ENCODE measurements at regions not wholly inside any gene's neighbourhood (a gene's known extent, or its start where the extent isn't known, plus 50 kb on each side); places are given as distances from the start of the nearest gene placed in this dataset.

DNA sequence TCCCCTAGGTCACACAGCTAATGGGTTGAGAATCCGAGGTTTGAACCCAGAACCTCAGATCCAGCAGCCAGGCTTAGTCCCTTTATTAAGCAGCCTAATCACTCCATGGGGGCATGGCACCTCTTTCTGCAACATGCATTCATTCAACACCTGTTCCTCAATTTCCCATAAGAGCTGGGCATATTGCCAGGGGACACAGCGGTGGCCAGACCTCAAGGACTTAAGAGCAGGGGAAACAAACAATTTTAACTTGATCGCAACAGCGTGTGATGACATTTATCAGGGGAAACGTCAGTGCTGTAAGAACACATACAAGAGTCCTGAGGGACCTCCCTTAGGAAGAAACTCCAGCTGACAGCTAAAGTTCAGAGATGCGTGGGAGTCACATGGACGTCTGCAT lies 267.4 kb upstream of the CDH4 start:
- DNase-seq = no peak

- no peak for DNase-seq
Observed at GRCh38 chr20:60986506-60987156, 265.4 kb upstream of the CDH4 start.

DNA sequence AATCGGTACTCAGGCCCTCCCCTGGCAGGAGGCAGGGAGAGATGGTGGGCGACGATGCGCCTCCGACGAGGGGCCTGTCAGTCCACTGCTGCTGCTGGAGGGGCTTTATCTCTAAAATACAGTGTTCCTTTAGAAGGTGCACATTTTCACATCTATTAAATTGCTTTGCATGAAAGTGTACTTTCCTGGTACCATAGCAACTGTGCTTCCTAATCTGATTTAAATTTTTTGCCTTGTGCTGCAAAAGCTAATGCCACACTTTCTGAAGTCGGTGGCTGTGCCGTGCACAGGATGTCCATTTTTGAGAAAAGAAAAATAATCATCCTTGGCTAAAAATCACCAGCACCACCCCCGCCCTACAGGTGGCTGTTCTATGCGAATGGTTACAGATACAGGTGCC lies 262.0 kb upstream of the CDH4 start:
- DNase-seq = no peak

- no peak for DNase-seq
Observed at GRCh38 chr20:60990643-60991042, 261.4 kb upstream of the CDH4 start.

GRCh38 chr20:60993433-60994044 lies 258.5 kb upstream of the CDH4 start:
- DNase-seq = no peak

- DNase-seq = no peak
Observed at GRCh38 chr20:60999250-60999649, 252.8 kb upstream of the CDH4 start.

GRCh38 chr20:61002090-61002489 lies 250.0 kb upstream of the CDH4 start:
- no peak for DNase-seq

DNA sequence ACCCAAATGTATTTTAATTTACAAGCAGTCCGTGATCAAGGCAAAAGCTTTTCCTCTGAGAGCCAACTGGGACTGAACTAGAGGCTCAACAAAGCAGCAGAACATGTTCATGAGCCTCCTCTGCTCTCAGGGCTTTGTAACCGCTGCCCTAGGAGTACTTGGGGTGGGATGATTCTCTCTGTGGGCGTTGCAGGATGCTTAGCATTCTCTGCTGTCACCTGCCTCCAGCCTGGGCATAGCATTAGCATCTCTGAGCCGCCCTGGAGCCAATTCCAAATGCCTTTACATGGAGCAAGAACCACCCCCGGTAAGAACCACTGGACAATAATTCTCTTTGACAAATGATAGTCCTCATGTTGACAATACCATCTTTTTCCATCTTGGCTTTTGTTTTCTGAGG lies 237.6 kb upstream of the CDH4 start:
- DNase-seq = no peak

DNA sequence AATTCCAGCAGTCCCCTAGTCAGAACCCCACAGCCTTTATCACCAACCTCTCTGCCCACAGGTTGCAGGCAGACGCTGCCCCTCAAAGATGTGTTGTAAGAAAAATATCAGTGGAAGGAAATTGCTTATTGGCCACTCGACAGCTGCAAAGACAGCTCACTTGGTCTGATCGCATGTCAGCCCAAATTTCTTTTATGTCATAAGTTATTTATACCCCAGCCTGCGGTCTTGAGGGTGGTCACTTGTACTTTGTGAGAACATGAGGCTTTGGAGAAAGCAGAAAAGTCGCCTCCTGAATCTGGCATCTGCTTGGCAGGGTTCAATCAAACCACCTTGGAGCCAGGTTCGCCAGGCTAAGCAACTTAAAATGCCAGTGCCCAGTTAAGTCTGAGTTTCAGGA lies 236.5 kb upstream of the CDH4 start:
- no peak for DNase-seq

- DNase-seq = no peak
Observed at GRCh38 chr20:61019322-61019721, 232.7 kb upstream of the CDH4 start.

DNA sequence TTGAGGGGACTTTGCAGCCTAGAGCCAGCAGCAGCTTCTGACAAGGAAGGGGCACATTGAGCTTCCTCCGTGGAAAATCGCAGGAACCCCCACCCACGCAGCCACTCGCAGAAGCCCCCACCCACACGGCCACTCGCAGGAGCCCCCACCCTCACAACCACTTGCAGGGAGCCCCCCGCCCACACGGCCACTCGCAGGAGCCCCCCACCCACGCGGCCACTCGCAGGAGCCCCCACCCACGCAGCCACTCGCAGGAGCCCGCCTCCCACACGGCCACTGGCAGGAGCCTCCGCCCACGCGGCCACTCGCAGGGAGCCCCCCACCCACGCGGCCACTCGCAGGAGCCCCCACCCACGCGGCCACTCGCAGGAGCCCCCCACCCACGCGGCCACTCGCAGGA lies 228.4 kb upstream of the CDH4 start:
- DNase-seq = no peak

DNA sequence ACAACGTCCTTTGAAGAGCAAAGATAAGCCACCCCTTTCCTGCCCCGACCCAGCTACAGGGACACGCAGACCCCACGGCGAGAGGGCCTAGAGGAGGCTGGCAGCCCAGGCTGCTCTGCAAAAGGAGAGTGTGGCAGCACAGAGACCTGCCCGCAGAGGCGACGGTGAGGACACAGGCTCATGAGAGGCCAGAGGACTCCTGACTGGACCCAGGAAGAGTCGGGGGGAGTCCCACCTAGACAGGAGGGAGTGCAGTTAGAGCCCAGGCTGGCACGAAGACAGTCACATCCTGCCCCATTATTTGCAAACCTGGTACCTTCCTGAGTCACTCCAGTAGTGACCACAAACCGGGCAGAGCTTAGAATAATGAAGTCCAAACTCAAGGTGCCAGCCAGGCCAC lies 227.7 kb upstream of the CDH4 start:
- no peak for DNase-seq

DNA sequence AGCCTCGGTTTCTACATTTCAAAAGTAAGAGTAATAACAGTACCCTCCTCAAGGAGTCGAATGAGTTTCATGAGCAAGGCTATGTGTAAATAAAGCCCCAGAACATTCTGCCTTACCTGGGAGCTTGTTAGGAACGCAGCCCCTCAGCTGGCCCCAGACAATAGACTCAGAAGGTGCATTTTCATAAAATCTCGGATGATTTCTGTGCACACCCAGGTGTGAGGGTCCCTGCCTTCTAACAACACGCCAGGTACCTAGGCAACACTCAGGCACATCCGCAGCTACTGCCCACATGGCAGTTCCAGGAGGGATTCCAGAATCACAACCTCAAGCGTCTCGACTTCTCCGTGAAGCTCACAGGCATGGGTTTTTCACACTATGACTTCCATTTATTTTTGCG lies 226.5 kb upstream of the CDH4 start:
- DNase-seq = no peak

DNA sequence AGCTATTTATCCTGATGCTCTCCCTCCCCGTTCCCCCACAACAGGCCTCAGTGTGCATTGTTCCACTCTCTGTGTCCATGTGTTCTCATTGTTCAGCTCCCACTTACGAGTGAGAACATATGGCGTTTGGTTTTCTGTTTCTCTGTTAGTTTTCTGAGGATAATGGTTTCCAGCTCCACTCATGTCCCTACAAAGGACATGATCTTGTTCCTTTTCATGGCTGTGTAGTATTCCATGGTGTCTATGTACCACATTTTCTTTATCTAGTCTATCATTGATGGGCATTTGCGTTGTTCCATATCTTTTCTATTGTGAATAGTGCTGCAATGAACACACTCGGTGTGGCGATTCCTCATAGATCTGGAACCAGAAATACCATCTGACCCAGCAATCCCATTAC lies 225.9 kb upstream of the CDH4 start:
- no peak for DNase-seq

DNA sequence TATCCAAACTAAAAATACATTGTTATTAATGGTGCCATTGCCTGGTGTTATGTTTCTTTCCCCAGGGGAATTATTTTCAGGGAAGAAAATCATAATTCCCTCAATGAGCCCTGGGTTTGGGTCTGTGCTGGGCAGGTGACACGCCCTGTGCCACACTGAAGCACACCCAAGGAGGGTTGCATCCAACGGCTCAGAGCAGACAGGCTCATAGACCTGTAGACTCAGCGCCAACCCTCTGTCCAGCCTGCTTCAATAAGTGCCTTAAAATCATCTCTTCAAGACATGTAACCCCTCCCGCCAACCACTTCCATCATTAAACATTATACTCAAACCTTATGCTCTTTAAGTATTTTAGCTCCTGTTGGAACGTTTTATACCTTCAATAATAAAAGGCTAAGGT lies 225.3 kb upstream of the CDH4 start:
- no peak for DNase-seq

GRCh38 chr20:61027218-61027617 lies 224.8 kb upstream of the CDH4 start:
- DNase-seq = no peak

- no peak for DNase-seq
Observed at GRCh38 chr20:61030130-61030529, 221.9 kb upstream of the CDH4 start.

GRCh38 chr20:61031101-61031830 lies 220.8 kb upstream of the CDH4 start:
- DNase-seq = no peak

GRCh38 chr20:61037498-61037897 lies 214.6 kb upstream of the CDH4 start:
- no peak for DNase-seq

DNA sequence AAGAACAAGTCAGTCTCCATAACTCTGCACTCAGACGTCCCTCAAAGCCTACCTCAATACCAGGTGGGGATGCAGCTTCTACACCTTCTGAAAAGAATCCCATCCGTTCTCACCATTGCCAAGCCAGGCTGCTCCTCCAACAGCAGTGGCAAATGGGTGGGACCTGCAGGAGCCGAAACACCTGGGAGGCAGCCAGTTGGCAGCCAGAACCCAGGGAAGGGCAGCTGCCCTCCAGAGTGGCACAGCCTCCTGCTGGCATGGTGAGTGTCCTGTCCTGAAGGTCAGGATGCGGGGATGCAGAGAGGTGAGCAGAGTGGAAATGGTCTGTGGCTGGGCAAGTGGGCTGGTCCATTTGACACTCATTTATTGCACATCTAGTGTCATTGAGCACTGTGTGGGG lies 210.6 kb upstream of the CDH4 start:
- DNase-seq = no peak

DNA sequence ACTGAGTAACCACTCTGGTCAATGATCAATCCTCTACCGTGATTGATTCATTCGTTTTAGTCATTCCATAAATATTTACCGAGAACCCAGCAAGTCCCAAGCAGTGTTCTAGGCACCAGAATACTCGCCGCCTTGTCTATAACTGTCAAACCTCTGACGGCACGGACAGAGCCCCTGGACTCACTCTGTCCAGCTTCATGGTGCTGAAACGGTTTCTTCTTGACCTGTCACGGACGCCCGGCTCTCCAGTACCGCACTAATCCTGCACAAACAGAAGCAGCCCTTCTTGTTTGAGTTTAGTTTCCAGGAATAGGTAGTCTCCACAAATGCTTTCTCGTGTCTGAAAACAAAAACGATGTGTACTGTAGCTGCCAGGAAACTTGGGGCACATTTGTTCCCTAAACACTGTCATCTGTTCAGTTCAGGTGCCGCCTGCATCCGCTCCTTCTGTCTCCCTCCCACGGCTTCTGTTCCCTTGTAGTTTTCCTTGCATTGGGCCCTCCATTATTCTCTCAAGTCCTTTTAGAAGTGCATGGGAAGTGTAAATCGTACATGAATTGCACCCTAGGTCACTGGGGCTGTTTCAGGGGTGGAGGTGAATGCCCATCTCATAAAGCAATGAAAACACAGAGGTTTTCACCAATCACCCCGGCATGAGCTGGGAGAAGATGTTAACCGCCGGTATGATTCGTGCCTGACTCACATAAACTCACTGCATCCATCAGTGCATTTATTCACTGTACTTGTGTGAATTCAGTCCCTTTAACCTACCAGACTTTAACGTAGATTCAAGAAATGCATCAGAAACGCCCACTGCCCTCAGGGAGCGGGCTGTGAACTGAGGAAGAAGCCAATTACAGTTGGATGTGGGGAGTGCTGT lies 209.3 kb upstream of the CDH4 start:
- DNase-seq = no peak

- DNase-seq = no peak
Observed at GRCh38 chr20:61043681-61044080, 208.4 kb upstream of the CDH4 start.

GRCh38 chr20:61044499-61044898 lies 207.6 kb upstream of the CDH4 start:
- no peak for DNase-seq

DNA sequence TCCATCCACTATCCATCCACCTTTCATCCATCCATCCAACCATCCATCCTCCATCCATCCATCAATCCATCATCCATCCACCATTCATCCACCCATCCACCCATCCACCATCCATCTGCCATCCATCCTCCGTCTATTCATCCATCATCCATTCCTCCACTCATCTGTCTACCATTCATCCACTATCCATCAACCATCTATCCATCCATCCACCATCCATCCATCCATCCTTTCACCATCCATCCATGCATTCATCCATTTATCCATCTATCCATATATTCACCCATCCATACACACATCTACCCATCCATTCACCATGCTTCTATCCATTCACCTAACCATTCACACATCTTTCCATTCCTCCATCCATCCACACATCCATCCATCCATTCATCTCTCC lies 207.0 kb upstream of the CDH4 start:
- no peak for DNase-seq

Data from activated CD4-positive, alpha-beta T cell treated with anti-CD3 and anti-CD28 coated beads, Interleukin-2, amount 50 U/mL, for 16 hours (primary cell).